OCI-LY1 (cell line): ENCODE measurements at regions not wholly inside any gene's neighbourhood (a gene's known extent, or its start where the extent isn't known, plus 50 kb on each side); places are given as distances from the start of the nearest gene placed in this dataset.
A peak's percentile ranks its signal among the peaks of the same experiment; 100 is the strongest.
"Not testable (repeated sequence)": the region's sequence is repeated elsewhere in the genome, so short reads cannot be mapped to it uniquely, and the experiment has no call there.

ENCODE experiments used
- H2AFZ ChIP-seq: fragments of 200-600 bp; sonication (generic), shearing (Covaris generic); 2 replicates; pipeline ENCODE4 v1.6.0; 2014; ENCODE audit warnings: antibody characterized with exemption, mild to moderate bottlenecking, low read length
- H3F3A ChIP-seq: fragments of 200-600 bp; sonication (generic), shearing (Covaris generic); 2 replicates; pipeline ENCODE4 v1.6.0; 2014; ENCODE audit warnings: mild to moderate bottlenecking, antibody characterized with exemption, low read length, moderate library complexity; ENCODE audit not compliant: insufficient read depth
- H3K27ac ChIP-seq: fragments of 200-600 bp; sonication (generic); 2 replicates; pipeline ENCODE4 v1.5.1; 2014; ENCODE audit warnings: low read length, mixed run types, mild to moderate bottlenecking, low read depth; ENCODE audit not compliant: poor library complexity, severe bottlenecking
- H3K27me3 ChIP-seq: fragments of 200-600 bp; sonication (generic); 2 replicates; pipeline ENCODE4 v1.6.0; 2014; ENCODE audit warnings: antibody characterized with exemption, mild to moderate bottlenecking, low read length, moderate library complexity; ENCODE audit not compliant: insufficient read depth
- H3K36me3 ChIP-seq: fragments of 200-600 bp; sonication (generic); 2 replicates; pipeline ENCODE4 v1.6.1; 2014; ENCODE audit warnings: mild to moderate bottlenecking, antibody characterized with exemption, low read length, moderate library complexity, mixed read lengths; ENCODE audit not compliant: insufficient read depth
- H3K4me1 ChIP-seq: fragments of 200-600 bp; sonication (generic); 2 replicates; pipeline ENCODE4 v1.5.1; 2014; ENCODE audit warnings: mild to moderate bottlenecking, low read length, moderate library complexity; ENCODE audit not compliant: insufficient read depth, severe bottlenecking
- H3K4me2 ChIP-seq: fragments of 200-600 bp; sonication (generic), shearing (Covaris generic); 2 replicates; pipeline ENCODE4 v1.6.1; 2014; ENCODE audit warnings: low read length
- H3K4me3 ChIP-seq: fragments of 200-600 bp; sonication (generic); 2 replicates; pipeline ENCODE4 v1.5.1; 2014; ENCODE audit warnings: low read length, low read depth, mild to moderate bottlenecking, mixed read lengths; ENCODE audit not compliant: poor library complexity, severe bottlenecking
- H3K79me2 ChIP-seq: fragments of 200-600 bp; shearing (Covaris generic); 2 replicates; pipeline ENCODE4 v1.6.1; 2016; ENCODE audit warnings: mixed run types, low read length, mixed read lengths; ENCODE audit not compliant: insufficient read depth
- H3K9ac ChIP-seq: fragments of 200-600 bp; sonication (generic), shearing (Covaris generic); 2 replicates; pipeline ENCODE4 v1.6.1; 2014; ENCODE audit warnings: mild to moderate bottlenecking, low read length, mixed read lengths
- H3K9me2 ChIP-seq: fragments of 200-600 bp; sonication (generic), shearing (Covaris generic); 2 replicates; pipeline ENCODE4 v1.6.1; 2014; ENCODE audit warnings: low read depth, mild to moderate bottlenecking, low read length, mixed read lengths
- H3K9me3 ChIP-seq: fragments of 200-600 bp; shearing (Covaris generic); 2 replicates; pipeline ENCODE4 v1.6.1; 2014; ENCODE audit warnings: low read length, mixed read lengths
- H4K20me1 ChIP-seq: fragments of 200-600 bp; sonication (generic), shearing (Covaris generic); 2 replicates; pipeline ENCODE4 v1.6.0; 2016; ENCODE audit warnings: mild to moderate bottlenecking, low read length; ENCODE audit not compliant: insufficient read depth
- CTCF ChIP-seq: fragments of 200-600 bp; sonication (generic), shearing (Covaris generic); IDR thresholded peaks from 2 replicates; pipeline ENCODE4 v1.5.1; 2017; ENCODE audit warnings: mild to moderate bottlenecking, antibody characterized with exemption, low read length, moderate library complexity, mixed read lengths
- EZH2 ChIP-seq: fragments of 200-600 bp; sonication (generic), shearing (Covaris generic); IDR thresholded peaks from 2 replicates; pipeline ENCODE4 v1.8.0; 2017; ENCODE audit warnings: borderline replicate concordance, mixed run types, mild to moderate bottlenecking, antibody characterized with exemption, low read length, moderate library complexity, mixed read lengths

GRCh38 chr1:218518216-218518740 is 173.1 kb downstream of the TGFB2 start:
- TF ChIP-seq EZH2 = no peak
- TF ChIP-seq CTCF = no peak
- Histone ChIP-seq H2AFZ (no peak overlapping the region), H3K27ac (no peak overlapping the region), H3K4me3 (no peak overlapping the region), H4K20me1 (no peaks in the 10 kb centered on the region), H3K4me2 (no peak overlapping the region), H3K36me3 (no peaks in the 10 kb centered on the region), H3K9me3 (no peaks in the 10 kb centered on the region), H3K79me2 (no peaks in the 10 kb centered on the region), H3K27me3 (no peaks in the 10 kb centered on the region), H3K4me1 (no peaks in the 10 kb centered on the region), H3K9me2 (no peaks in the 10 kb centered on the region), H3F3A (no peaks in the 10 kb centered on the region), H3K9ac (no peak overlapping the region)

- H3K27ac ChIP-seq, H3K9me3 ChIP-seq, H3K79me2 ChIP-seq: not testable (repeated sequence)
These were observed 175.5 kb downstream of the TGFB2 start for GRCh38 chr1:218520646-218521045.

DNA sequence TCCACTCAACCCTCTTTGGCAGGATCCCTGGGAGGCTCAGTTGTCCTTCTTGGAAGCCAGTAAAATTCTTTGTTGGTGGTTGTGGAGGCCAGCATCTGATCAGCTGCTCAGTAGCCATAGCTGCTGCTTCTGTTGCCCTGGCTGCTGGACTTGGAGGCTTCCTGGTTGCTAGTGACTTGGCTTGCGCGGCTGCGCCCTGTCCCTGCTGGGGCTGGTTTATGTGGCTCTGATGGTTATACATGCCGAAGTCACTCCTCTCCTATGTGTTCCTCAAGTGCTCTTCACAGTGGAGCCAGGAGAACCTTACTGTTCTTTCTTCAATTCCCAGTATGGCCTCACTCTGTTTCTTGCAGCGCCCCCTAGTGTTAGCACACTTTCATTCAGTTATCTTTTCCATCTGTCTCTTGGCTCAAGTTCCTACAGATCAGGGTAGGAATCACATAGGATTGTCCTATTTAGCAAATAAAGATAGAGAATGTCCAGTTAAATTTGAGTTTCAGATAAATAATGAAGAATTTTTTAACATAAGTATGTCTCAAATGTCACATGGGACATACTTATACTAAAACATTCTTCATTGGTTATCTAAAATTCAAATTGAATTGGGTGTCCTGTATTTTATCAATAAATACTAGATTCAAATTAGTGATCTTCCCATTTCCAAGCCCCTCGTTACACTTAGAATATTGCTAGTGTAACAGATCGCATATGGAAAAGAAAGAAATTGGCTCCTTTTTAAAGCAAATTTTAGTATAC is 176.5 kb downstream of the TGFB2 start:
- no peak overlapping the region for H3K9ac ChIP-seq
- H3K4me2 ChIP-seq = no peak overlapping the region
- H3F3A ChIP-seq = no peaks in the 10 kb centered on the region
- H4K20me1 ChIP-seq = no peaks in the 10 kb centered on the region
- peak; percentile 82 for TF ChIP-seq CTCF
- no peak for TF ChIP-seq EZH2
- no peaks in the 10 kb centered on the region for H3K79me2 ChIP-seq
- no peak overlapping the region for H3K4me3 ChIP-seq
- H3K9me2 ChIP-seq = no peaks in the 10 kb centered on the region
- H3K27me3 ChIP-seq = no peaks in the 10 kb centered on the region
- H3K27ac ChIP-seq = no peak overlapping the region
- H2AFZ ChIP-seq = no peak overlapping the region
- H3K36me3 ChIP-seq = no peaks in the 10 kb centered on the region
- H3K4me1 ChIP-seq = no peaks in the 10 kb centered on the region
- no peaks in the 10 kb centered on the region for H3K9me3 ChIP-seq

More at GRCh38 chr1:218520646-218521045, 175.5 kb downstream of the TGFB2 start:
- H3K27me3 ChIP-seq, H2AFZ ChIP-seq, H3K36me3 ChIP-seq, H4K20me1 ChIP-seq, H3F3A ChIP-seq, H3K9ac ChIP-seq, H3K9me2 ChIP-seq, H3K4me3 ChIP-seq, H3K4me2 ChIP-seq, H3K4me1 ChIP-seq: not testable (repeated sequence)

- no peak for TF ChIP-seq CTCF
- TF ChIP-seq EZH2 = no peak
- Histone ChIP-seq H3K9me2 (no peaks in the 10 kb centered on the region), H2AFZ (no peak overlapping the region), H3K27ac (no peak overlapping the region), H3F3A (no peaks in the 10 kb centered on the region), H3K9ac (no peak overlapping the region), H3K4me2 (no peak overlapping the region), H4K20me1 (no peaks in the 10 kb centered on the region), H3K4me1 (no peaks in the 10 kb centered on the region), H3K36me3 (no peaks in the 10 kb centered on the region), H3K79me2 (no peaks in the 10 kb centered on the region), H3K4me3 (no peak overlapping the region), H3K9me3 (no peaks in the 10 kb centered on the region), H3K27me3 (no peaks in the 10 kb centered on the region)
These were observed 179.4 kb downstream of the TGFB2 start for GRCh38 chr1:218524526-218524925.
